ENCODE measurements at regions not wholly inside any gene's neighbourhood (a gene's known extent, or its start where the extent isn't known, plus 50 kb on each side); places are given as distances from the start of the nearest gene placed in this dataset.
"Not testable (repeated sequence)": the region's sequence is repeated elsewhere in the genome, so short reads cannot be mapped to it uniquely, and the experiment has no call there.

DNA sequence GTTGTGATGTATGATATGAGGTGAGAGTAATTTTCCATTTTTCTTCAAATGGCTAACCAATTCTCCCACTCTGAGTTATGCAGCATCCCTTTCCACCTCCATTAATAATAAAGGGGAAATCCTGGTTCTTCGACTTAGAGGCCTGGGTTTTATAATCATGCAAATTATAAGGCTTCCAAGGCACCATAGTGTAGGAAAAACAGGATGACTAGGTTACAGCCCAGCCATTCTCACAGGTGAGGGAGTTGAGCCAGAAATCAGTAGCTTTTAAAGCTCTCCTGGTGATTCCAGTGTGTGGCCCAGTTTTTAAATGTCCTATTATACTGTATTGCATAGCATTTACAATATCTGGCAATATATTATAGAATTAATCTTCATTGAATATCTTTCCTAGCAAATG lies 203.1 kb downstream of the ARHGEF9 start:
- no peak for DNase-seq (ENCODE audit: low read depth)

DNA sequence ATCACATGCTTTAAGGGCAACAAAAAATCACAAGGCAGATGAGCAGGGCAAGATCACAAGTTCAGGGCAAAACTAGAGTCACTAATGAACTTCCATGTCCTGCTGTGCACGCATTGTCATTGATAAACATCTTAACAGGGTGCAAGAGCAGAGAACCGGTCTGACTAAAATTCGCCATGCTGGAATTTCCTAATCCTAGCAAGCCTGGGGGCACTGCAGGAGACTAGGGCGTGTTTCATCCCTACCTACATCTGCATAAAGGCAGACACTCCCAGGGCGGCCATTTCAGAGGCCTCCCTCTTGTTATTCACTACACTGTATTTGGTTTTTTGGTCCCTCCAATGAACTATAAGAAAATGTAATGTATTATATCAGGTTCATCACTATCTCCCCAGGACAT lies 203.6 kb downstream of the ARHGEF9 start:
- no peak for DNase-seq (ENCODE audit: low read depth)

- DNase-seq (ENCODE audit: low read depth) = no peak
These were observed 208.5 kb downstream of the ARHGEF9 start for GRCh38 chrX:63576533-63576932.

- not testable (repeated sequence) for DNase-seq (ENCODE audit: low read depth)
These were observed 209.3 kb downstream of the ARHGEF9 start for GRCh38 chrX:63575700-63576099.

GRCh38 chrX:63566856-63567255 lies 215.7 kb upstream of the SPIN4 start:
- DNase-seq (ENCODE audit: low read depth) = no peak

- no peak for DNase-seq (ENCODE audit: low read depth)
These were observed 210.3 kb upstream of the SPIN4 start for GRCh38 chrX:63561425-63561824.

DNA sequence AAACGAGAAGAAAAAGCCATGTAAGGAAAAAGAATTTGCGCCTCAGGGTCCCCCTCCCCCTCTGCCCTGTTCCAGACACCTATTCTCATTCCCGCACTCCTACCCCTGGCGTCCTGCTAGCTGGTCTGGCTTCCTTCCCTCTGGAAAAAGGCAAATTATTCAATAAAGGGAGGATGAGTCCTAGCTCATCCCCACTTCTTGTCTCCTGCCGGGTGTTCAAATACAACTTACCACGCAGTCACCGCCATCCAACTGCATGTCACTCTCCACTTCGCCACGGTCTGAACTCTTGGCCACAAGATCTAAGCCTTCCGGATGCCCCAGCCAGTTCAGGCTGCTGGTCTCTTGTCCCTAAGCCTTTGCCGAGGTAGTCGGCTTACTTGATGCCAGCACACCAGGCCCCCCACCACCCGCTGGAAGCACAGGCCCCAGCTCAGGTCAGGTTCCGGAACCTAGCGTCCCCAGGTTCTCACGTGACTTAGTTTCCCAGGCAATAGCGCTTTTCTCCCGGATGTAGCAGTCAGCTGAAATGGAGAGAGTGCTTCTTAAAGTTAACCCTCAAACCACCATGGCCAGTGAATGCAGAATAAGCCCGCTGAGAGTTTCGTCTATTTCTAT lies 209.6 kb upstream of the SPIN4 start:
- peak; percentile 73 for DNase-seq (ENCODE audit: low read depth)

- no peak for DNase-seq (ENCODE audit: low read depth)
These were observed 200.7 kb upstream of the SPIN4 start for GRCh38 chrX:63551856-63552255.

DNA sequence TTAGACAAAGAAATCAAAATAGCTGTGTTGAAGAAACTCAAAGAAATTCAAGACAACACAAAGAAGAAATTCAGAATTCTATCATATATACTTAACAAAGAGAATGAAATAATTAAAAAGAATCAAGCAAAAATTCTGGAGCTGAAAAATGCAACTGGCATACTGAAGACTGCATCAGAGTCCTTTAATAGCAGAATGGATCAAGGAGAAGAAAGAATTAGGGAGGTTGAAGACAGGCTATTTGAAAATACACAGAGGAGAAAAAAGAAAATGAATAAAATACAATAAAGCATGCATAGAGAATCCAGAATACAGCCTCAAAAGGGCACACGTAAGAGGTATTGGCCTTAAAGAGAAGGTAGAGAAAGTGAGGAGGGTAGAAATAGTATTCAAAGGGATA lies 179.5 kb upstream of the SPIN4 start:
- no peak for DNase-seq (ENCODE audit: low read depth)

DNA sequence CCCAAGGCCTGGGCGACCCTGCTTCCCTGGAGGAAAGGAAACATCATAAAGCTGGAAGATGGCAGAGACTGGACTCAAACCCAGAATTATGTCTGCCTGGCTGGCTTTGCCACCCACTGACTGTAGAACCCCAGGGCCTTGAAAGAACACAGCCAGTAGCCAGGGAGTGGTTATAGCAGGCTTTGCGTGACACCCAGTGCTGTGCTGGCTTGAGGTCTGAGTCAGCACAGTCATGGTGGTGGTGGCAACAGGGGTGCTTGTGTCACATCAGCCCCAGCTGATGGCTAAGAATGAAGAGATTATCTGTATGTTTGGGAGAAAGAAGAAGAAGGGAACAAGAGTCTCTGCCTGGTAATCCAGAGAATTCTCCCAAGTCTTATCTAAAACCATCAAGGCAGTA lies 178.8 kb upstream of the SPIN4 start:
- DNase-seq (ENCODE audit: low read depth) = no peak

DNA sequence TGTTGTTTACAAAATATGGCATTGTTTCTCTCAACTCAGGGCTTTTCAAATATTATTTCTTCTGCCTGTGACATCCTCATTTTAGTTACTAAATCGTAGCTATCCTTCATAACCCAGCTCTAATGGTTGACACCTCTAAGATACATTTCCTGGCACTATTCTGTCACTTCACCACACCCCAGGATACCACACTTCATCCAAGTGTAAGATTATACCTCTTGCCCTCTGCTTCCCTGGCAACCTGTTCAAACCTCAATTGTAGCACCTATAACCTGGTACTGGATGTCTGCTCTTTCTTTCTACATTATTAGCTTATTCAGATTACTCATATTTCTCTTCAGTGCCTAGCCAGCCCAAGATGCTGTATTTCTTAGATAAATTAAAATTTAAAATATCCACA lies 175.7 kb upstream of the SPIN4 start:
- no peak for DNase-seq (ENCODE audit: low read depth)

GRCh38 chrX:63525491-63525890 lies 174.4 kb upstream of the SPIN4 start:
- no peak for DNase-seq (ENCODE audit: low read depth)

GRCh38 chrX:63519368-63519767 lies 168.2 kb upstream of the SPIN4 start:
- DNase-seq (ENCODE audit: low read depth) = not testable (repeated sequence)

DNA sequence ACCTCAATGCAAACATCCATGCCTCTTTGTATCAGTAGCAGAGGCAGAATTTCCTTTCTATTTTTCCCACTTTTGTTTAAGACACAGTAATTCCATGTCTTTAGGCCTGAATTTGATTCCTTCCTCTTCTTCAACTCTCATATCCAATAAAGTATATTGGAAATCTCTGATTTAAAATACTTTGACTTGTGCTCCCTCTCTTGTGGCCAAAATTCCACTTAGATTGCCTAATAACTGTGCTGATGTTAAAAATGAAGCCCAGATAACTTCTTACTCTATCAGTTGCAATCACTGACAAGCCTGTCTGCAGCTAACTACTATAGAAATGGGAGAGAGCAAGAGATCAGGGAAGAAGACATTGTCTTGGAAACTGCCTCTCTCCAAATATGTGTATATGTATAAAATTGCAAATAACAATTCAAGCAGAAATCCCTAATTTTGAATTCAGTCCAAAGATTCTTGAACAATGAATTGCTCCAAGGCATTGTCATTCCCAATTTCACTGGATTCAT lies 163.5 kb upstream of the SPIN4 start:
- no peak for DNase-seq (ENCODE audit: low read depth)

GRCh38 chrX:63513825-63514568 lies 162.9 kb upstream of the SPIN4 start:
- DNase-seq (ENCODE audit: low read depth) = peak; percentile 79

- DNase-seq (ENCODE audit: low read depth) = no peak
These were observed 160.2 kb upstream of the SPIN4 start for GRCh38 chrX:63511361-63511760.

DNA sequence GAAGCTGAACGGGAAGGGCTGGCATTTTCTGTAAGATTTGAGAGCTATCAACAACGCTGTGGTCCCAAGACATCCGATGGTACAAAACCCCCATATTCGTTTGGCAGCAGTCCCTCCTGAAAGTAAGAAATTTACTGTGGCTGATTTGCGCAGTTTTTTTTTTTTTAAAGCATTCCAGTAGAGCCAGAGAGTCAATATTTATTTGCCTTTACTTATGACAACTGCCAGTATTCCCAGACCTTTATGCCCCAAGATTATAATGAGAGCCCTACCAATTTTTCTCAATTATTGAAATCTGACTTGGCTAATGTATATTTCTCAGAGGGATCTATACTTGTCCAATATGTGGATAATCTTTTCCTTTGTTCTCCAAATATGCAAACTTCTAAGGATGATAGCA lies 157.5 kb upstream of the SPIN4 start:
- DNase-seq (ENCODE audit: low read depth) = no peak

- DNase-seq (ENCODE audit: low read depth) = peak; percentile 45
These were observed 155.2 kb upstream of the SPIN4 start for GRCh38 chrX:63506320-63506719.

DNA sequence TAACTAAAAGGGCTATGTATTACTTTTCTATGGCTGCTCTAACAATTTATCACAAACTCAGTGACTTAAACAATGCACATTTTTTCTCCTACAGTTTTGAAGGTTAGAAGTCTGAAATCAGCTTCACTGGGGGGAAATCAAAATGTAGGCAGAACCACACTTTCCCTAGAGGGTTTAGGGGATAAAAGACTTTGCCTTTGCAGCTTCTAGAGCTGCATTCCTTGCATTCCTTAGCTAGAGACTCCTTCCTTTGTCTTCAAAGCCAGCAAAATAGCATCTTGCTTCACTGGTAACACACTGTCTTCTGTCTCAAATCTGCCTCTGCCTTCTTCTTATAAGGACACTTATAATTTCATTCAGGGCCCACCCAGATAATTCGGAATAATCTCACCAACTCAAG lies 152.4 kb upstream of the SPIN4 start:
- peak; percentile 64 for DNase-seq (ENCODE audit: low read depth)

DNA sequence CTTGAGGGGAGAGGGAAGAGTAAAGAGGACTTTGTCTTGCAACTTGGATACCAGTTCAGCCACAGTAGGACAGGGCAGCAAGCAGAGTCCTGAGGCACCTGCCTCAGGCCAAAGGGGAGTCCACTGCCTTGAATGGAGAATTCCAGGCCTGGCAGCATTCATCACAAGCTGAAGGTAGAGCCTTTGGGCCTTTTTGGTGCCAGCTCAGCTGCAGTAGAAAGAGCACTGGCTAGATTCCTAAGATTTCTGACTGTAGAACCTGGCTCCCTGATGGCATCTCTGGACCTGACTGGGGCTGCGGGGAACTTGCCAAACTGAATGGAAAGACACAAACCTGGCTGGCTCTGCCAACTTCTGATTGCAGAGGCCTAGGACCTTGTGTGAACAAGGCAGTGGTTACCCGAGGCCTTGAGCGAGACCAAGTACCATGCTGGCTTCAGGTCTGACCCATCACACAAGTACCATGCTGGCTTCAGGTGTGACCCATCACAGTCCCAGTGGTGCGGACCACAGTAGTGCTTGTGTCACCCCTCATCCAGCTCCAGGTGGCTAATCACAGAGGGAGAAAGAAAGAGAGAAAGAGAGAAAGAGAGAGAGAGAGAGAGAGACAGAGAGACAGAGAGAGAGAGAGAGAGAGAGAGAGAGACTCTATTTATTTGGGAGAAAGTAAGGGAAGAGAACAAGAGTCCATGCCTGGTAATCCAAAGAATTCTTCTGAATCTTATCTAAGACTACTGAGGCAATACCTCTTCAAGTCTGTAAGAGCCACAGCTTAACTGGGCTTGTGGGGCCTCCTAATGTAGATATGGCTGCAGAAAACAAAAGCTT lies 137.6 kb upstream of the SPIN4 start:
- no peak for DNase-seq (ENCODE audit: low read depth)

DNA sequence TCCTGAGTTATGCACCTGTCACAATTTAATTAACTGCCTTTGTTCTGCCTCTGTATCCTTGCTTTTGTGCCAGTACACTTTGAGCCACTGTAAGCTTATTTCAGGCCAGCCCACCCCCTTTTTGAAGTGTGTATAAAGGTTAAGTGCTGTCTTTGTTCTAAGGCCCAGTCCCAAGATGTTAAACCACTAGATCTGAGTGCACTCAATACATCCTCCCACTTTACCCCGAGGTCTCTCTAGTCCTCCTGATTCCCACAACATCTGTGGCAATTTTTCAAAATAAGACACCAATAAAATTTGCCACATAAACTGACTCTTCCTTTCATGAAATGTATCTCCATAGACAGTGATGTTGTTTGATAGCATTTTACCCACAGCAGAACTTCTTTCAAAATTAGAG lies 124.1 kb upstream of the SPIN4 start:
- DNase-seq (ENCODE audit: low read depth) = peak; percentile 9

- DNase-seq (ENCODE audit: low read depth) = no peak
These were observed 119.9 kb upstream of the SPIN4 start for GRCh38 chrX:63471004-63471403.
